H9 (cell line): ENCODE measurements at regions not wholly inside any gene's neighbourhood (a gene's known extent, or its start where the extent isn't known, plus 50 kb on each side); places are given as distances from the start of the nearest gene placed in this dataset.
A peak's percentile ranks its signal among the peaks of the same experiment; 100 is the strongest.

Experiments
- DNase-seq: peaks from one replicate; pipeline ENCODE4 v3.0.0-alpha.2; 2017
- H2AFZ ChIP-seq: one replicate; pipeline ENCODE4 v1.6.1; 2013; ENCODE audit warnings: mild to moderate bottlenecking, low read length, control low read depth, moderate library complexity
- H2AK5ac ChIP-seq: 2 replicates; pipeline ENCODE4 v1.6.1; 2013; ENCODE audit warnings: low read length, control low read depth, mixed read lengths; ENCODE audit not compliant: insufficient read length
- H2BK120ac ChIP-seq: one replicate; pipeline ENCODE4 v1.6.1; 2013; ENCODE audit warnings: low read depth, mild to moderate bottlenecking, low read length, control low read depth, inconsistent platforms; ENCODE audit not compliant: poor library complexity, severe bottlenecking
- H2BK12ac ChIP-seq: 2 replicates; pipeline ENCODE4 v1.6.1; 2013; ENCODE audit warnings: low read length, control low read depth, mixed read lengths, low read depth; ENCODE audit not compliant: insufficient read length
- H2BK15ac ChIP-seq: 2 replicates; pipeline ENCODE4 v1.6.1; 2013; ENCODE audit warnings: low read depth, low read length, control low read depth
- H2BK20ac ChIP-seq: one replicate; pipeline ENCODE4 v1.6.1; 2013; ENCODE audit warnings: low read depth, mild to moderate bottlenecking, low read length, control low read depth, inconsistent platforms; ENCODE audit not compliant: poor library complexity, severe bottlenecking
- H2BK5ac ChIP-seq: 2 replicates; pipeline ENCODE4 v1.6.1; 2013; ENCODE audit warnings: low read length, control low read depth, mixed read lengths; ENCODE audit not compliant: insufficient read length
- H3K14ac ChIP-seq: 2 replicates; pipeline ENCODE4 v1.6.1; 2013; ENCODE audit warnings: low read length, control low read depth; ENCODE audit not compliant: insufficient read depth
- H3K18ac ChIP-seq: 2 replicates; pipeline ENCODE4 v1.6.1; 2013; ENCODE audit warnings: low read depth, mild to moderate bottlenecking, mixed read lengths, low read length, control low read depth; ENCODE audit not compliant: insufficient read length
- H3K23ac ChIP-seq: 2 replicates; pipeline ENCODE4 v1.6.1; 2013; ENCODE audit warnings: low read length, control low read depth, mixed read lengths, low read depth; ENCODE audit not compliant: insufficient read length
- H3K23me2 ChIP-seq: 2 replicates; pipeline ENCODE4 v1.6.1; 2013; ENCODE audit warnings: low read depth, mild to moderate bottlenecking, mixed read lengths, low read length, control low read depth; ENCODE audit not compliant: insufficient read length, poor library complexity, severe bottlenecking
- H3K27ac ChIP-seq: 2 replicates; pipeline ENCODE4 v1.5.1; 2013; ENCODE audit warnings: low read length, control low read depth, mixed read lengths, low read depth; ENCODE audit not compliant: insufficient read length
- H3K27me3 ChIP-seq: 2 replicates; pipeline ENCODE4 v1.6.1; 2013; ENCODE audit warnings: low read length, control low read depth, inconsistent platforms; ENCODE audit not compliant: insufficient read depth
- H3K4ac ChIP-seq: 2 replicates; pipeline ENCODE4 v1.6.1; 2013; ENCODE audit warnings: low read depth, mild to moderate bottlenecking, control low read depth, inconsistent platforms, low read length, moderate library complexity
- H3K4me1 ChIP-seq: 2 replicates; pipeline ENCODE4 v1.6.1; 2013; ENCODE audit warnings: low read length, control low read depth, inconsistent platforms; ENCODE audit not compliant: insufficient read depth
- H3K4me2 ChIP-seq: 2 replicates; pipeline ENCODE4 v1.6.1; 2013; ENCODE audit warnings: low read length, control low read depth, mixed read lengths; ENCODE audit not compliant: insufficient read length, insufficient read depth
- H3K56ac ChIP-seq: 2 replicates; pipeline ENCODE4 v1.6.1; 2013; ENCODE audit warnings: low read depth, mild to moderate bottlenecking, mixed read lengths, low read length, control low read depth; ENCODE audit not compliant: insufficient read length
- H3K79me1 ChIP-seq: 2 replicates; pipeline ENCODE4 v1.6.1; 2013; ENCODE audit warnings: low read depth, mild to moderate bottlenecking, moderate library complexity, low read length, control low read depth, inconsistent platforms; ENCODE audit not compliant: insufficient read depth, poor library complexity, severe bottlenecking
- H3K79me2 ChIP-seq: 2 replicates; pipeline ENCODE4 v1.6.1; 2013; ENCODE audit warnings: low read length, control low read depth, inconsistent platforms; ENCODE audit not compliant: insufficient read depth
- H3K9ac ChIP-seq: 2 replicates; pipeline ENCODE4 v1.6.1; 2013; ENCODE audit warnings: low read length, control low read depth, mixed read lengths; ENCODE audit not compliant: insufficient read length; ENCODE audit errors: extremely low read depth
- H3K9me3 ChIP-seq: one replicate; pipeline ENCODE4 v1.6.1; 2013; ENCODE audit warnings: low read depth, low read length, inconsistent platforms; ENCODE audit not compliant: control insufficient read depth
- H3T11ph ChIP-seq: one replicate; pipeline ENCODE4 v1.6.1; 2013; ENCODE audit warnings: mild to moderate bottlenecking, low read length, control low read depth, inconsistent platforms
- H4K20me1 ChIP-seq: one replicate; pipeline ENCODE4 v1.6.1; 2013; ENCODE audit not compliant: control insufficient read depth, insufficient read length, insufficient read depth
- H4K5ac ChIP-seq: 2 replicates; pipeline ENCODE4 v1.6.1; 2013; ENCODE audit warnings: low read depth, mild to moderate bottlenecking, mixed read lengths, low read length, control low read depth; ENCODE audit not compliant: insufficient read length
- H4K8ac ChIP-seq: replicated peaks from 2 replicates; pipeline ENCODE4 v1.6.1; 2013; ENCODE audit warnings: low read length, control low read depth, mixed read lengths, low read depth; ENCODE audit not compliant: insufficient read length
- H4K91ac ChIP-seq: 2 replicates; pipeline ENCODE4 v1.6.1; 2013; ENCODE audit warnings: low read depth, mild to moderate bottlenecking, moderate library complexity, mixed read lengths, low read length, control low read depth; ENCODE audit not compliant: insufficient read length
- H3K27ac Mint-ChIP-seq, 3 experiments: 2 replicates in 2 of 3; 3 replicates in 1 of 3; pipeline ENCODE4 v1.8.0; 2020 to 2021; ENCODE audit warnings: mixed read lengths in 3 of 3, mild to moderate bottlenecking in 1 of 3, moderate library complexity in 1 of 3
- H3K27me3 Mint-ChIP-seq: 2 replicates; pipeline ENCODE4 v1.8.0; 2021; ENCODE audit warnings: low read depth, mild to moderate bottlenecking, moderate library complexity, mixed read lengths
- H3K36me3 Mint-ChIP-seq, 3 experiments: 2 replicates in 2 of 3; 3 replicates in 1 of 3; pipeline ENCODE4 v1.8.0; 2020 to 2021; ENCODE audit warnings: low read depth in 3 of 3, mixed read lengths in 3 of 3; ENCODE audit not compliant: insufficient read depth in 1 of 3
- H3K4me1 Mint-ChIP-seq, 2 experiments: 2 replicates each; pipeline ENCODE4 v1.8.0; 2020; ENCODE audit warnings: mixed read lengths in 2 of 2
- H3K4me3 Mint-ChIP-seq, 2 experiments: 2 replicates in 1 of 2; 3 replicates in 1 of 2; pipeline ENCODE4 v1.8.0; 2020 to 2021; ENCODE audit warnings: mild to moderate bottlenecking in 2 of 2, mixed read lengths in 2 of 2, moderate library complexity in 1 of 2
- H3K9me3 Mint-ChIP-seq, 2 experiments: 2 replicates in 1 of 2; 3 replicates in 1 of 2; pipeline ENCODE4 v1.8.0; 2020; ENCODE audit warnings: mild to moderate bottlenecking in 2 of 2, mixed read lengths in 2 of 2, moderate library complexity in 1 of 2
- CTCF ChIP-seq: fragments of 200-600 bp; sonication (generic); conservative IDR thresholded peaks from 3 replicates; pipeline ENCODE4 v1.8.0; 2021; ENCODE audit warnings: antibody characterized with exemption, mild to moderate bottlenecking
- WGBS: extraction: QIAGEN DNeasy Blood & Tissue Kit; methylation state at CpG from one replicate; pipeline ENCODE4 v1.1.7; 2013; ENCODE audit warnings: missing lambda C conversion rate, low lambda C conversion rate, mixed read lengths; ENCODE audit not compliant: insufficient read length; ENCODE audit errors: extremely low coverage; 5-methylcytosine and 5-hydroxymethylcytosine counted together

- H3K27ac ChIP-seq: no peak overlapping the region
- Mint-ChIP-seq H3K4me3 (no peak overlapping the region), H3K36me3 (no peaks in the 10 kb centered on the region), H3K9me3 (no peaks in the 10 kb centered on the region), H3K27me3 (peaks cover 6% of the 10 kb centered on the region), H3K4me1 (peaks cover 6% of the 10 kb centered on the region in 2 experiments), H3K27ac (no peak overlapping the region)
- no peaks in the 10 kb centered on the region for H4K20me1 ChIP-seq
- no peaks in the 10 kb centered on the region for H3K79me1 ChIP-seq
- H3K9me3 ChIP-seq: no peaks in the 10 kb centered on the region
- no peak overlapping the region for H2AFZ ChIP-seq
- no peaks in the 10 kb centered on the region for H3K23me2 ChIP-seq
- H4K91ac ChIP-seq: no peak overlapping the region
- TF ChIP-seq CTCF: no peak
- no peak overlapping the region for H2BK20ac ChIP-seq
- no peak overlapping the region for H2BK15ac ChIP-seq
- no peaks in the 10 kb centered on the region for H3K27me3 ChIP-seq
- no peak overlapping the region for H3K56ac ChIP-seq
- H2AK5ac ChIP-seq: no peak overlapping the region
- no peak overlapping the region for H3K23ac ChIP-seq
- no peak overlapping the region for H3K4me2 ChIP-seq
- H3K18ac ChIP-seq: no peak overlapping the region
- H3K14ac ChIP-seq: no peak overlapping the region
- H3K79me2 ChIP-seq: no peaks in the 10 kb centered on the region
- no CpG with 5 or more reads among the region's 3 CpGs for WGBS
- H3K4me1 ChIP-seq: no peaks in the 10 kb centered on the region
- no peak overlapping the region for H2BK5ac ChIP-seq
- H3T11ph ChIP-seq: no peak overlapping the region
- H2BK12ac ChIP-seq: no peak overlapping the region
- H2BK120ac ChIP-seq: no peak overlapping the region
- no peak overlapping the region for H4K8ac ChIP-seq
- no peak overlapping the region for H3K9ac ChIP-seq
- H4K5ac ChIP-seq: no peak overlapping the region
- H3K4ac ChIP-seq: no peak overlapping the region
- DNase-seq: peak; percentile 3
Measured at GRCh38 chr5:135709208-135709575, 125.3 kb upstream of the SLC25A48 start.
